GM19468 (cell line): ENCODE measurements at regions not wholly inside any gene's neighbourhood (a gene's known extent, or its start where the extent isn't known, plus 50 kb on each side); places are given as distances from the start of the nearest gene placed in this dataset.
"Not testable (repeated sequence)": the region's sequence is repeated elsewhere in the genome, so short reads cannot be mapped to it uniquely, and the experiment has no call there.

Source experiments
- ATAC-seq: cut with Tn5 transposase; IDR thresholded peaks from one replicate; pipeline ENCODE4 v1.9.1; 2021; ENCODE audit warnings: mild to moderate bottlenecking, moderate library complexity, moderate number of reproducible peaks; ENCODE audit not compliant: unreplicated experiment; ENCODE audit errors: extremely low read depth

DNA sequence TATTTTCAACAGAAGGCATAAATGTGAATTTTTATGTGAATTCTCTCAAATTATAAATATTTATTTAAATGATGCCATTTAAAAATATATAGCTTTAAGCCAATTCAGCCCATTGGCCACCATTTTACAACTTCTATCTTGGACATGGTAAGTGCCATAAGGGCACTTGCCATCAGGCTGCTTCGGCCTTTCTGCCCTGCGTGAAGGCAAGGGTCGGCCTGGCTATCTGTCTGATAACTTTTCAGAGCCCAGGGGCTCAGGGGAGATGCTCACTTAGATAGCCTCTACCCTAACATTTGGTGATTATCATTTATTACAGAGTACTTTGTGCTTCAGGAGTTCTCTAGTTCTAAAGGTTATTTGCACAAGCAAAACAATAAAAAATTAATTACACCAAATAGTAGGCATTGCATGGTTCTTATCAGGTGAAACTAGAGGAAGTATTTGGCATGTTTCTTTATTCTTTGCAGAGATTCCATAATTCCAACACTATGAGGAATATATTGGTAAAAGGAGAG lies 62.4 kb upstream of the MBNL1 start:
- ATAC-seq = no peak

DNA sequence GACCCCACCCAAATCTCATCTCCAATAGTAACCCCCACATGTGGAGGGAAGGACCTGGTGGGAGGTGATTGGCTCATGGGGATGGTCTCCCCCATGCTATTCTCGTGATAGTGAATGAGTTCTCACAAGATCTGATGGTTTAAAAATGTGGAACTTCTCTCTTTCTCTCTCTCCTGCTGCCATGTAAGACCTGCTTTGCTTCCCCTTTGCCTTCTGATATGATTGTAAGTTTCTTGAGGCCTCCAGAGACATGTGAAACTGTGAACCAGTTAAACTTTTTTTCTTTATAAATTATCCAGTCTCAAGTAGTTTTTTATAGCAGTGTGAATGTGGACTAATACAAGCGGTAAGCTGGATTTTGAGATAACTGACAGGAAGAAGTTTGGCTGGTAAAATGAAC lies 60.3 kb upstream of the MBNL1 start:
- no peak for ATAC-seq

DNA sequence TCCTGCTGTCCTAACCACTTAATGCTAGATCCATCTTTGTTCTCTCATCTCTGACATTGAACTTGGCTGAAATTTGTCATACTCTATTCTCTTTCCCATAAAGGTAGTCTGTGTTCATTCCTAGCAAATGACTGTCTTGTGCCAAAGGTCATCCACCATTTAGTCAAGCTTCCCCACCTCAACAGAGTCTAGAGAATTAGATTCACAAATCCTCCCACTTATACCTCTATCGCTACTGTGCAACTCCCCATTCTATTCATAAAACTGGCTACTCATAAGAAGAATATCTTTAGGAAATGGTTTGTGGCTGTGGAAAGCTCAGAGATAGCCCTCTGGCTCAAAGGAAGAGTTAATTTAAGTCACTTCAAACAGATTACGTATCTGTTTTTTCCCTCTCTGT lies 59.7 kb upstream of the MBNL1 start:
- ATAC-seq = no peak

DNA sequence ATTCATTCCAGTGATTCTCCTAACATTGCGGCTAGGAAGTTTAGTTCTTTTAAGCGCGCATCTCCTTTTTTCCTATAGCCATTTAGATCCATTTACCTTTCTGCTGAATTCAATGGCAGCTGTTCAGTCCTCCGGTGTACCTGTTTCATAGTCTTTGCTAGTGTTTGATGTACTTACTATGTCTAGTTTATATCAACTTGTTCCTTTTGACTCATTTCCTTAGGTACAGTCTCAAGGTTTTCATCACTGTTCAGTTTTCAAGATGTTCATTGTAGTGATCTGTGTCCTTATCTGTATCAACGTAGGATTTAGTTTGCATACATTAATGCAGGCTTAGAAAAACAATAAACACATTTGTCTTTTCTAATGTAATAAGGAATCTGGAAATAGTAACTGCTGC lies 59.0 kb upstream of the MBNL1 start:
- no peak for ATAC-seq

DNA sequence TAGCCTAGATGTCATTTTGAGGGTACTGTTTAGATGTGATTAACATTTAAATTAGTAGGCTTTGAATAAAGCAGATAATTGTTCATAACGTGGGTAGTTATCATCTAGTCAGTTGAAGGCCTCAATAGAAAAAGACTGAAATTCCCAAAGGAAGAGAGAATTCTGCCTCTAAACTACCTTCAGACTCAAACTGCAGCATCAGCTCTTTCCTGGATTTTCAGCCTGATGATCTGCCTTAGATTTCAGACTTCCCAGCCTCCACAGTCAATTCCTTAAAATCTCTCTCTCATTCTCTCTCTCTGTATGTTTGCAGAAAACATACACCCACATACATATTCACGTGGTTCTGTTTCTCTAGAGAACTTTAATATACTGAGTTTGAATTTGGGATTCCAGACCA lies 58.0 kb upstream of the MBNL1 start:
- ATAC-seq = no peak

DNA sequence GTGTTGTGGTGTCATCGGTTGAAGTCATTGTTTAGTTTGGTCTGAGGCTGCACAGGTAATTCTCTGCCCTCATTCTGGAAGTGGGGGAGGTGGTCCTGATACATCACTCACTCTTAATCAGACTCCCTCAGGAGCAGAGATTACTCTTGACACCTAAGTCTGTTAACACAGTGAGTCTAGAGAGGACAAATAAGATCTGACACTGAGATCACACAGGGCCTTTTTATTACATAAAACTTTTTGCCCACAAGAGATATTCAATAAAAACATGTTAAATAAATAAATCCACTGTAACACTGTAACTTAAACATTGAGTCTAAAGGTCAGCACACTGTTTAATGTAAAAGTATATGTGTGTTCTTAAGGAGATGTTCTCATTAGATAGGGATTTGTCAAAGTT lies 57.1 kb upstream of the MBNL1 start:
- ATAC-seq = no peak

DNA sequence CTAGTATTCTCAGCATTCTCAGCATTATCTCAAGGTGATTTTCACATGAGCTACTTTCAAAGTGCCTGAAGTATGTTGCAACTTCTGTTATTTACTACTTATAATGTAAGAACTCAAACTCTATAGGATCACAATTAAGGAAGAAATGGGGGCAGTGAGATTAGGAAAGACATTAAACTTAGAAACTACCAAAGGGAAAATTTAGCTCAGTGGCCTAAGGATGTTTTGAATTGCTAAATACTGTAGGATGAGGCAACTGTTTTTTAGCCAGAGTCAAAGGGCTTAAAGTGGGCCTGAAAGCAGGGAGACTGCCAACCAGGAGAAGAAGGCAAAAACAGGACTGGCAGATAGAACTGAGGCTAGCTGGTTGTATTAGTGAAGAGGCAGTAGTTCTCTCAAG lies 55.5 kb upstream of the MBNL1 start:
- no peak for ATAC-seq

DNA sequence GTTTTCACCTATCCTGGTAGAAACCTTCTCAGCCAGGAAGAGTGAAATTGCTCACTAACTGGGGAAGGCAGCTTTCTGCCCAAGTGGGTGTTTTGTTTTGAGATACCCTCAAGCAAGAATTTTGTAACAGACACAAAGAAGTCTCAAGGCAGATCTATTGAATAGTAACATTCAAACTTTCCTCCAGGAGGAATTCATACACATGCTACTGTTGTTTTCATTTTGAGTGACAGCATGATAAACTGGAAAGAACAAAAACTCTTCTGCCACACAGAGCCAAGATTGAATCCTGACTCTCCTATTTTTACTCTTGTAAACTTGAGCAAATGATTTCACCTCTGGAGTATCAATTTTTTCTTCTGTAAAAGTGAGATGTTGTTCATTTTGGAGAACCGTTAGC lies 54.8 kb upstream of the MBNL1 start:
- ATAC-seq = no peak

DNA sequence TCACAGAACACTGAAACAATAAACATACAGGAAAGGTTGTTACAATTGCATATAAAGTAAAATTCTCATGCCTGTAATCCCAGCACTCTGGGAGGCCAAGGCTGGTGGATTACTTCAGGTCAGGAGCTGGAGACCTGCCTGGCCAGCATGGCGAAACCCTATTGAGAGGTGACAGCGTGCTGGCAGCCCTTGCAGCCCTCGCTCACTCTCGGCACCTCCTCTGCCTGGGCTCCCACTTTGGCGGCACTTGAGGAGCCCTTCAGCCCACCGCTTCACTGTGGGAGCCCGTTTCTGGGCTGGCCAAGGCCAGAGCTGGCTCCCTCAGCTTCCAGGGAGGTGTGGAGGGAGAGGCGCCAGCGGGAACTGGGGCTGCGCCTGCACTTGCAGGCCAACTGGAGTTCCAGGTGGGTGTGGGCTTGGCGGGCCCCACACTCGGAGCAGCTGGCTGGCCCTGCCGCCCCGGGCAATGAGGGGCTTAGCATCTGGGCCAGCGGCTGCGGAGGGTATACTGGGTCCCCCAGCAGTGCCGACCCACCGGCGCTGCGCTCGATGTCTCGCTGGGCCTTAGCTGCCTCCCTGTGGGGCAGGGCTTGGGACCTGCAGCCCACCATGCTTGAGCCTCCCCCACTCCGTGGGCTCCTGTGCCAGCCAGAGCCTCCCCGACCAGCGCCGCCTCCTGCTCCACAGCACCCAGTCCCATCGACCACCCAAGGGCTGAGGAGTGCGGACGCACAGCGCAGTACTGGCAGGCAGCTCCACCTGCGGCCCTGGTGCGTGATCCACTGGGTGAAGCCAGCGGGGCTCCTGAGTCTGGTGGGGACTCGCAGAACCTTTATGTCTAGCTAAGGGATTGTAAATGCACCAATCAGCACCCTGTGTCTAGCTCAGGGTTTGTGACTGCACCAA lies 51.5 kb upstream of the MBNL1 start:
- ATAC-seq = not testable (repeated sequence)

DNA sequence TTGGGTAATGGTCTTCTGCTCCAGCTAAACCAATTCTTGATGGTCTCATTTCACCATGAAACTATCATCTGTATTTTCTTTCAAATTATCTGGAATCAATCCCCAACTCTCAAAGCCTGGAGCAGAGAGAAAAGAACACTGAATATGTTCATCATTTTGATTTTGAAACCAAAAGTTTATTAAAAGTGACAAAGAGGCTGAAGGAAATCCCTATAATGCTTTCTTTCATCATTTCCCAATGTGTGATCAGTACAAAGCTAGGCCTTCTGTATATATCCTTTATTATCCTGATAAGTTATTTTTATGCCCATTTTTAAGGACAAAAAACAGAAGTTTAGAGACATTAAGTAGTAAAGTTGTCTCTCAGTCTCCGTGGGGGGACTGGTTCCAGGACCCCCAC lies 50.1 kb upstream of the MBNL1 start:
- no peak for ATAC-seq
